ENCODE measurements at regions not wholly inside any gene's neighbourhood (a gene's known extent, or its start where the extent isn't known, plus 50 kb on each side); places are given as distances from the start of the nearest gene placed in this dataset.

GRCh38 chr4:127250577-127250976 is 382.2 kb upstream of the INTU start (continued):
- TF ChIP-seq NFE2L2 (IDR thresholded peaks at IDR 0.05; ENCODE audit: low read length) (no peak), ISL2 (CRISPR knock-in tag; IDR thresholded peaks at IDR 0.05) (no peak), KLF15 (CRISPR knock-in tag; IDR thresholded peaks at IDR 0.05; ENCODE audit: borderline replicate concordance) (no peak), ZNF792 (CRISPR knock-in tag; IDR thresholded peaks at IDR 0.05) (no peak), KLF11 (CRISPR knock-in tag; IDR thresholded peaks at IDR 0.05) (no peak)

- intact Hi-C loops (cut with micrococcal nuclease; ENCODE audit: unreplicated experiment) = no loop called here
- no peaks in the 10 kb centered on the region for H4K20me1 ChIP-seq (ENCODE audit: insufficient read depth, low read length)
- POLR2A ChIA-PET = no interaction called here
- BruUV-seq (replicated peaks) = no TSS peak
- no peaks in the 10 kb centered on the region for H3K27me3 ChIP-seq (ENCODE audit: control insufficient read depth in 1 of 2, insufficient read depth in 2 of 2, low read length in 2 of 2)
- ATAC-seq (no peak), FAIRE-seq (no peak), DNase-seq (ENCODE audit: low spot score) (no peak)
- no peak overlapping the region for H3K9ac ChIP-seq (ENCODE audit: insufficient read depth, low read depth, low read length)
- H3K4me1 ChIP-seq (ENCODE audit: insufficient read depth, low read length) = no peaks in the 10 kb centered on the region
- no peaks in the 10 kb centered on the region for H3K79me2 ChIP-seq (ENCODE audit: insufficient read depth, low read length)
- TF ChIP-seq ZNF615 (CRISPR knock-in tag; IDR thresholded peaks at IDR 0.05; ENCODE audit: borderline replicate concordance) = no peak
- TF ChIP-seq KMT2A (CRISPR knock-in tag; IDR thresholded peaks at IDR 0.05) = no peak
- TF ChIP-seq SMARCE1 (IDR thresholded peaks at IDR 0.05; ENCODE audit: borderline replicate concordance) = no peak
- no peak for TF ChIP-seq UBTF (CRISPR knock-in tag; IDR thresholded peaks at IDR 0.05)
- TF ChIP-seq ZNF780A (CRISPR knock-in tag; IDR thresholded peaks at IDR 0.05) = no peak
- no peak for TF ChIP-seq MTF1 (CRISPR knock-in tag; IDR thresholded peaks at IDR 0.05)
- TF ChIP-seq HDAC6 (IDR thresholded peaks at IDR 0.05; ENCODE audit: low read depth, low read length) = no peak
- no peak for TF ChIP-seq NFE2L1 (CRISPR knock-in tag; IDR thresholded peaks at IDR 0.05; ENCODE audit: borderline replicate concordance)
- TF ChIP-seq RCOR2 (CRISPR knock-in tag; IDR thresholded peaks at IDR 0.05) = no peak
- no peak for TF ChIP-seq GPN1 (CRISPR knock-in tag; IDR thresholded peaks at IDR 0.05; ENCODE audit: borderline replicate concordance)
- no peak for TF ChIP-seq ZNF639 (CRISPR knock-in tag; conservative IDR thresholded peaks at IDR 0.05)
- no peak for TF ChIP-seq ZBTB34 (CRISPR knock-in tag; IDR thresholded peaks at IDR 0.05)
- TF ChIP-seq TARDBP (CRISPR knock-in tag; IDR thresholded peaks at IDR 0.05) = no peak
- no peak for TF ChIP-seq GABPA (IDR thresholded peaks at IDR 0.05; ENCODE audit: low read depth, low read length)
- TF ChIP-seq GABPA (CRISPR knock-in tag; IDR thresholded peaks at IDR 0.05; ENCODE audit: low read depth) = no peak
- no peak for TF ChIP-seq IRX3 (CRISPR knock-in tag; IDR thresholded peaks at IDR 0.05; ENCODE audit: borderline replicate concordance, low read depth)
- TF ChIP-seq KDM3A (CRISPR knock-in tag; IDR thresholded peaks at IDR 0.05; ENCODE audit: low read depth) = no peak
- H3K36me3 ChIP-seq (replicated peaks in 1 of 2; ENCODE audit: control insufficient read depth in 1 of 2, insufficient read depth in 2 of 2, low read length in 2 of 2) = no peaks in the 10 kb centered on the region
- H3K9me3 ChIP-seq (ENCODE audit: low read length) = peaks cover 11% of the 10 kb centered on the region; the same call in 1 of the 2 replicates
- H2AFZ ChIP-seq (ENCODE audit: low read length) = no peak overlapping the region
- CTCF ChIA-PET (ENCODE audit: low intra/inter-chr PET ratio, low total read pairs) = no interaction called here
- H3K27ac ChIP-seq (ENCODE audit: extremely low read length, insufficient read depth, low read length) = no peak overlapping the region
- H3K4me3 ChIP-seq (replicated peaks in 1 of 3; ENCODE audit: insufficient read depth in 1 of 3, low read depth in 2 of 3, low read length in 3 of 3) = no peak overlapping the region
- H3K4me2 ChIP-seq (ENCODE audit: low read depth, low read length) = no peak overlapping the region
- in situ Hi-C loops (cut with HindIII; ENCODE audit: extremely low pct_ligation_motif_present, low pct_unique_long_range_greater_than_20kb) = no loop called here
Observed at GRCh38 chr4:127251423-127251822, 381.3 kb upstream of the INTU start.
